ENCODE measurements at regions not wholly inside any gene's neighbourhood (a gene's known extent, or its start where the extent isn't known, plus 50 kb on each side); places are given as distances from the start of the nearest gene placed in this dataset.

DNA sequence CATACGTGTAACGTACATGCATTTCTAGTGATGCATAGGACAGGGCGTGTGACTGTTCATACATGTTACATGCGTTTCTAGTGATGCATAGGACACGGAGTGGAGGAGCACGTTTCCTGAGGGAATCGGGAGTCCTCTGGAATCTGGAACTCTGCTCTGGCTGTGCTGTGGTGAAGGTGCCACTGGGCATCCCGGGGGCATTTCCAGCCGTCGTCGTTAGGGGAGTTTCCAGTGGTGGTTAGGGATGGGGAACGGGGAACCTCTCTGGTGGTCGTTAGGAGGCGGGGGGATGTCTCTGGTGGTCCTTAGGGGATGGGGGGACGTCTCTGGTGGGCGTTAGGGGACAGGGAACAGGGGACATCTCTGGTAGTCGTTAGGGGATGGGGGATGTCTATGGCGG is 209.6 kb upstream of the SOX1 start:
- H3K4me1 Mint-ChIP-seq (ENCODE audit: low read depth in 2 of 2), result no peaks in the 10 kb centered on the region
- ATAC-seq (replicated peaks) (no peak), DNase-seq (no peak)
- peaks cover 5 to 7% of the 10 kb centered on the region in 2 donors for H3K9me3 Mint-ChIP-seq
- H3K36me3 Mint-ChIP-seq (ENCODE audit: insufficient read depth), result no peaks in the 10 kb centered on the region
- no peak overlapping the region for H3K27ac Mint-ChIP-seq
- no peak overlapping the region for H3K4me3 Mint-ChIP-seq
- H3K27me3 Mint-ChIP-seq, result peaks cover 8 to 27% of the 10 kb centered on the region in 2 donors

GRCh38 chr13:111857846-111858560 is 208.9 kb upstream of the SOX1 start:
- H3K9me3 Mint-ChIP-seq, result peaks cover 5 to 7% of the 10 kb centered on the region in 2 donors
- H3K27me3 Mint-ChIP-seq, result peaks cover 8 to 27% of the 10 kb centered on the region in 2 donors
- no peak overlapping the region for H3K27ac Mint-ChIP-seq
- no peak overlapping the region for H3K4me3 Mint-ChIP-seq
- H3K4me1 Mint-ChIP-seq (ENCODE audit: low read depth in 2 of 2), result no peaks in the 10 kb centered on the region
- no peak for DNase-seq
- no peak for ATAC-seq (replicated peaks)
- no peaks in the 10 kb centered on the region for H3K36me3 Mint-ChIP-seq (ENCODE audit: insufficient read depth)

GRCh38 chr13:111858571-111858970 is 208.4 kb upstream of the SOX1 start:
- H3K27me3 Mint-ChIP-seq, result peaks cover 8 to 27% of the 10 kb centered on the region in 2 donors
- peaks cover 5 to 7% of the 10 kb centered on the region in 2 donors for H3K9me3 Mint-ChIP-seq
- no peak overlapping the region for H3K4me3 Mint-ChIP-seq
- DNase-seq (no peak), ATAC-seq (replicated peaks) (no peak)
- H3K27ac Mint-ChIP-seq, result no peak overlapping the region
- no peaks in the 10 kb centered on the region for H3K4me1 Mint-ChIP-seq (ENCODE audit: low read depth in 2 of 2)
- H3K36me3 Mint-ChIP-seq (ENCODE audit: insufficient read depth), result no peaks in the 10 kb centered on the region

GRCh38 chr13:111859354-111860230 is 207.4 kb upstream of the SOX1 start:
- H3K36me3 Mint-ChIP-seq (ENCODE audit: insufficient read depth), result no peaks in the 10 kb centered on the region
- H3K9me3 Mint-ChIP-seq, result peaks cover 5 to 7% of the 10 kb centered on the region in 2 donors
- no peak overlapping the region for H3K4me3 Mint-ChIP-seq
- H3K27ac Mint-ChIP-seq, result no peak overlapping the region
- H3K4me1 Mint-ChIP-seq (ENCODE audit: low read depth in 2 of 2), result no peaks in the 10 kb centered on the region
- ATAC-seq (replicated peaks) (no peak), DNase-seq (no peak)
- peaks cover 8 to 17% of the 10 kb centered on the region in 2 donors for H3K27me3 Mint-ChIP-seq

GRCh38 chr13:111860231-111860552 is 206.8 kb upstream of the SOX1 start:
- Mint-ChIP-seq H3K9me3 (peaks cover 5 to 7% of the 10 kb centered on the region in 2 donors), H3K27me3 (peaks cover 8 to 15% of the 10 kb centered on the region in 2 donors), H3K36me3 (ENCODE audit: insufficient read depth) (no peaks in the 10 kb centered on the region), H3K27ac (no peak overlapping the region), H3K4me3 (no peak overlapping the region), H3K4me1 (ENCODE audit: low read depth in 2 of 2) (no peaks in the 10 kb centered on the region)
- DNase-seq (no peak), ATAC-seq (replicated peaks) (no peak)

- no peak overlapping the region for H3K27ac Mint-ChIP-seq
- ATAC-seq (replicated peaks) (no peak), DNase-seq (no peak)
- no peaks in the 10 kb centered on the region for H3K4me1 Mint-ChIP-seq (ENCODE audit: low read depth in 2 of 2)
- H3K9me3 Mint-ChIP-seq, result peaks cover 5 to 7% of the 10 kb centered on the region in 2 donors
- no peaks in the 10 kb centered on the region for H3K36me3 Mint-ChIP-seq (ENCODE audit: insufficient read depth)
- H3K4me3 Mint-ChIP-seq, result no peak overlapping the region
- peaks cover 8 to 15% of the 10 kb centered on the region in 2 donors for H3K27me3 Mint-ChIP-seq
These were observed 205.6 kb upstream of the SOX1 start for GRCh38 chr13:111861319-111861718.

DNA sequence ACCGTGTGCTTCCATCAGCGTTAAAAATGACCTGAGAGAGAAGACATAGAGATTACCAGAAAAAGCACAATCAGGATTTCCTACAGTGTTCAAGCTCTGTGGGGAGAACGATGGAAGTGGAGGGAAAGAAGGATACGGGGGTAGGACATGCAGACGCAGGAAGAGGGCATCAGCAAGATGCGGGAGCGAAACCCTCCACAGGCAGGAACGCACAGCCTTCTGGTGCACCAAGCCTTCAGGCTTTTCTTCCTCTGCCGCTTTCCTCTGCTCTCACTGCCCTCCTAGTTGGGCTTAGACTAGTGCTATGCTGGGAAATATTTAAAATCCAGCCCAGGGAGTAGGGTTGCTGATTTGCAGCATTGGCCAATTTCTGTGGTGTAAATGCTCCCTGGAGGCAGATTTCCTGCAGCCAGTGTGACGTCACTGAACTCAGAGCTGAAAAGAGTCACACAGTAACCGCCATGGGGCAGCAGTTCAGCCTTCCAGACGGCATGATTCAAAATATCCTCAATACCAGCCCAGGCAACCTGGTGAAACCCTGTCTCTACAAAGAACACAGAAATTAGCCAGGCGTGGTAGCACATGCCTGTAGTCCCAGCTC is 205.1 kb upstream of the SOX1 start:
- H3K27ac Mint-ChIP-seq, result no peak overlapping the region
- H3K4me1 Mint-ChIP-seq (ENCODE audit: low read depth in 2 of 2), result no peaks in the 10 kb centered on the region
- H3K9me3 Mint-ChIP-seq, result peaks cover 5 to 7% of the 10 kb centered on the region in 2 donors
- DNase-seq (no peak), ATAC-seq (replicated peaks) (no peak)
- H3K27me3 Mint-ChIP-seq, result peaks cover 8 to 14% of the 10 kb centered on the region in 2 donors
- no peaks in the 10 kb centered on the region for H3K36me3 Mint-ChIP-seq (ENCODE audit: insufficient read depth)
- H3K4me3 Mint-ChIP-seq, result no peak overlapping the region

GRCh38 chr13:111862836-111863815 is 203.8 kb upstream of the SOX1 start:
- H3K9me3 Mint-ChIP-seq, result peaks cover 0 to 10% of the 10 kb centered on the region in 2 donors
- peaks cover 0 to 1% of the 10 kb centered on the region in 2 donors for H3K27me3 Mint-ChIP-seq
- H3K36me3 Mint-ChIP-seq (ENCODE audit: insufficient read depth), result no peaks in the 10 kb centered on the region
- H3K4me3 Mint-ChIP-seq, result no peak overlapping the region
- ATAC-seq (replicated peaks) (no peak), DNase-seq (no peak)
- H3K4me1 Mint-ChIP-seq (ENCODE audit: low read depth in 2 of 2), result no peaks in the 10 kb centered on the region
- no peak overlapping the region for H3K27ac Mint-ChIP-seq

DNA sequence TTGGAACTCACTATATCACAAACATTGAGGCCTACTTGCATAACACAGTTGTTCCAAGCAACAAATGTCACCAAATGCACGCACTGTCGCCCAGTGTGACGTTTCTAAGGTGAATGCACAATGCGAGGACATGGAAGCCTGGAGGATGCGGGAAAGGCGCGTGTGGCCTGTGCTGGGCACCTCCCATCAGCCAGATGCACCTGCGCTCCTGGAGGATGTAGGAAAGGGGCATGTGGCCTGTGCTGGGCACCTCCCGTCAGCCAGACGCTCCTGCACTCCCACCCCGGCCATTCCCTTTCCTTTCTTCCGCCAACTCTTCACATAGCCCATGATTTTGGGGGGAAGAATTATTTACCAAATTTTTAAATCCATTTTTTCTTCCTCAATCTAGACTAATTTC is 202.4 kb upstream of the SOX1 start:
- ATAC-seq (replicated peaks) (no peak), DNase-seq (no peak)
- Mint-ChIP-seq H3K4me1 (ENCODE audit: low read depth in 2 of 2) (no peaks in the 10 kb centered on the region), H3K27me3 (peaks cover 0 to 7% of the 10 kb centered on the region in 2 donors), H3K9me3 (peaks cover 0 to 13% of the 10 kb centered on the region in 2 donors), H3K27ac (no peak overlapping the region), H3K4me3 (no peak overlapping the region), H3K36me3 (ENCODE audit: insufficient read depth) (no peaks in the 10 kb centered on the region)

DNA sequence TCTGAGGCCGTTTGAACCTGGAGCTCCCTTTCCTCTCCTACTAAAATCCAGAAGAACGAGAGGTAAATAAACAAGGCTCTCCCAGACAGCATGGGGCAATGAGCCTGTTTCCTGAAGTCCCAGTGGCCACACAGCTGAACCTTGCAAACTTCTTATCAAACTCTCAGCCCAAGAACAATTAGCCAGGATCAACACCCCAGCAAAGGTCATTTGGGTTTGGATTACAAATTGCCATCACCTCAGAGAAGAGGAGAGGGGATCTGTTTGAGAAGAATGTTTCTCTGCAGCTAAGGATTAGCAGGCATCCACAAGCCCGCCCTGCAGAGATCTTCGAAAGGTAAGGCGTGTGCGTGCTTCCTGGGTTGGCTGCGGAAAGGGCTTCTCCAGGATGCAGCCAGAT is 201.9 kb upstream of the SOX1 start:
- Mint-ChIP-seq H3K9me3 (peaks cover 0 to 13% of the 10 kb centered on the region in 2 donors), H3K27me3 (peaks cover 0 to 9% of the 10 kb centered on the region in 2 donors), H3K4me3 (no peak overlapping the region), H3K4me1 (ENCODE audit: low read depth in 2 of 2) (no peaks in the 10 kb centered on the region), H3K36me3 (ENCODE audit: insufficient read depth) (no peaks in the 10 kb centered on the region), H3K27ac (no peak overlapping the region)
- ATAC-seq (replicated peaks) (no peak), DNase-seq (no peak)

- Mint-ChIP-seq H3K36me3 (ENCODE audit: insufficient read depth) (no peaks in the 10 kb centered on the region), H3K4me1 (ENCODE audit: low read depth in 2 of 2) (no peaks in the 10 kb centered on the region), H3K9me3 (peaks cover 0 to 13% of the 10 kb centered on the region in 2 donors), H3K4me3 (no peak overlapping the region), H3K27me3 (peaks cover 0 to 9% of the 10 kb centered on the region in 2 donors), H3K27ac (no peak overlapping the region)
- no peak for DNase-seq
- no peak for ATAC-seq (replicated peaks)
These were observed 201.1 kb upstream of the SOX1 start for GRCh38 chr13:111865826-111866225.

- DNase-seq (no peak), ATAC-seq (replicated peaks) (no peak)
- no peaks in the 10 kb centered on the region for H3K36me3 Mint-ChIP-seq (ENCODE audit: insufficient read depth)
- H3K4me1 Mint-ChIP-seq (ENCODE audit: low read depth in 2 of 2), result no peaks in the 10 kb centered on the region
- H3K27ac Mint-ChIP-seq, result no peak overlapping the region
- H3K9me3 Mint-ChIP-seq, result peaks cover 0 to 13% of the 10 kb centered on the region in 2 donors
- H3K4me3 Mint-ChIP-seq, result no peak overlapping the region
- peaks cover under 1 to 15% of the 10 kb centered on the region in 2 donors for H3K27me3 Mint-ChIP-seq
These were observed 200.2 kb upstream of the SOX1 start for GRCh38 chr13:111866731-111867245.

Data from effector memory CD8-positive, alpha-beta T cell (primary cell).